Right lobe of liver (tissue), 4 donors: ENCODE measurements at regions not wholly inside any gene's neighbourhood (a gene's known extent, or its start where the extent isn't known, plus 50 kb on each side); places are given as distances from the start of the nearest gene placed in this dataset.

ENCODE experiments used
- POLR2A ChIP-seq: fragments of 450-650 bp; IDR thresholded peaks from one replicate; pipeline ENCODE4 v1.6.1; 2017; ENCODE audit warnings: antibody characterized with exemption, mild to moderate bottlenecking
- TF ChIP-seq, protein P1 (sequence below), 4 donors: fragments of 200-600 bp in 3 of 4; fragments of 450-650 bp in 1 of 4; IDR thresholded peaks; one replicate each; pipeline versions ENCODE4 v1.5.1 to v1.8.0; 2016 to 2022; ENCODE audit warnings: antibody characterized with exemption in 4 of 4, mild to moderate bottlenecking in 2 of 4
- donor health status: DM: no; HTN: no; CAD: no.
- donor health status: DM: no; HTN: no; CAD: no.
- donor health status: DM: no; HTN: yes; CAD: no.

DNA sequence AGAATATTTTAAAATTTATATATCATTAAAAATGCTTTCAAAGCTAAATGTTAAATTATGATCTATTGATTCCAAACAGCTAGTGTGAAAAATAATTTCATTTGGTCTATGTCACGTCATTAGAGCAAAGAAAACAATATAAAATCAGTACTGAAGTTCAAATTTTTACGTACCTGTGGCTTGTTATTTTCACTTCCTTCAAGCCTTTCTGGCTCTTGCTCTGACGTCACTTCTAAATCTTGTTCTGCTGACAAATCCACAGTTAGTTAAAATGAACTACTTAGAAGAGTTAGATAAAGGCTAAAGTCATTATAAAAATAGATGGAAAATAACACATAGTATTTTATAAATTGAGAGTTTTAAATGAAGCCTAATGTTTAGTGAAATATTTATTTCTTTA is 147.7 kb upstream of the TUBA3C start:
- TF ChIP-seq, protein P1, sequence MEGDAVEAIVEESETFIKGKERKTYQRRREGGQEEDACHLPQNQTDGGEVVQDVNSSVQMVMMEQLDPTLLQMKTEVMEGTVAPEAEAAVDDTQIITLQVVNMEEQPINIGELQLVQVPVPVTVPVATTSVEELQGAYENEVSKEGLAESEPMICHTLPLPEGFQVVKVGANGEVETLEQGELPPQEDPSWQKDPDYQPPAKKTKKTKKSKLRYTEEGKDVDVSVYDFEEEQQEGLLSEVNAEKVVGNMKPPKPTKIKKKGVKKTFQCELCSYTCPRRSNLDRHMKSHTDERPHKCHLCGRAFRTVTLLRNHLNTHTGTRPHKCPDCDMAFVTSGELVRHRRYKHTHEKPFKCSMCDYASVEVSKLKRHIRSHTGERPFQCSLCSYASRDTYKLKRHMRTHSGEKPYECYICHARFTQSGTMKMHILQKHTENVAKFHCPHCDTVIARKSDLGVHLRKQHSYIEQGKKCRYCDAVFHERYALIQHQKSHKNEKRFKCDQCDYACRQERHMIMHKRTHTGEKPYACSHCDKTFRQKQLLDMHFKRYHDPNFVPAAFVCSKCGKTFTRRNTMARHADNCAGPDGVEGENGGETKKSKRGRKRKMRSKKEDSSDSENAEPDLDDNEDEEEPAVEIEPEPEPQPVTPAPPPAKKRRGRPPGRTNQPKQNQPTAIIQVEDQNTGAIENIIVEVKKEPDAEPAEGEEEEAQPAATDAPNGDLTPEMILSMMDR (IDR thresholded peaks at IDR 0.05) = no peak
- no peak for TF ChIP-seq POLR2A
